Sigmoid colon (tissue), 6 donors: ENCODE measurements at regions not wholly inside any gene's neighbourhood (a gene's known extent, or its start where the extent isn't known, plus 50 kb on each side); places are given as distances from the start of the nearest gene placed in this dataset.

Experiments
- DNase-seq: peaks from one replicate; pipeline ENCODE4 v3.0.0-alpha.2; 2019
- H3K27ac ChIP-seq, 4 donors: fragments of 200-600 bp; sonication (generic); one replicate each; pipeline ENCODE4 v1.5.1; 2016 to 2019; ENCODE audit warnings: mild to moderate bottlenecking in 1 of 4
- H3K27me3 ChIP-seq, 3 donors: fragments of 200-600 bp; sonication (generic); one replicate each; pipeline ENCODE4 v1.5.1; 2019; ENCODE audit warnings: mild to moderate bottlenecking in 1 of 3
- H3K36me3 ChIP-seq, 4 donors: fragments of 200-600 bp; sonication (generic); one replicate each; pipeline ENCODE4 v1.5.1; 2016 to 2019
- H3K4me1 ChIP-seq, 4 donors: fragments of 200-600 bp; sonication (generic); one replicate each; pipeline ENCODE4 v1.5.1; 2017 to 2019
- H3K4me3 ChIP-seq, 4 donors: fragments of 200-600 bp; sonication (generic); one replicate each; pipeline ENCODE4 v1.5.1; 2017 to 2019; ENCODE audit warnings: mild to moderate bottlenecking in 2 of 4, moderate library complexity in 1 of 4
- H3K9me3 ChIP-seq, 4 donors: fragments of 200-600 bp in 3 of 4; sonication (generic) in 3 of 4; one replicate each; pipeline versions ENCODE4 v1.5.1 to v1.6.1; 2013 to 2019
- EP300 ChIP-seq, 4 donors: sonication (generic); formaldehyde crosslinking; IDR thresholded peaks; one replicate each; pipeline ENCODE4 v1.6.1; 2017; ENCODE audit warnings: antibody characterized with exemption in 4 of 4
- POLR2A ChIP-seq, 2 donors: fragments of 450-650 bp; IDR thresholded peaks; one replicate each; pipeline ENCODE4 v1.6.1; 2016; ENCODE audit warnings: antibody characterized with exemption in 2 of 2, mild to moderate bottlenecking in 2 of 2, moderate library complexity in 2 of 2
- POLR2AphosphoS5 ChIP-seq, 4 donors: sonication (generic); formaldehyde crosslinking; IDR thresholded peaks; one replicate each; pipeline ENCODE4 v1.6.1; 2017; ENCODE audit warnings: antibody characterized with exemption in 4 of 4
- WGBS, 2 donors: extraction: QIAGEN DNeasy Blood & Tissue Kit; methylation state at CpG; one replicate each; pipeline ENCODE4 v1.1.7; 2013; 5-methylcytosine and 5-hydroxymethylcytosine counted together
- intact Hi-C: fragments of 100-400 bp; cut with DNase I; formaldehyde crosslinking; loops from one replicate; pipeline ENCODE4 v1.15.1; 2023
- TF ChIP-seq, protein P1 (sequence below), 4 experiments: fragments of 450-650 bp in 3 of 4; fragments of 200-600 bp in 1 of 4; IDR thresholded peaks; one replicate each; pipeline ENCODE4 v1.5.1; 2016 to 2019; ENCODE audit warnings: antibody characterized with exemption in 4 of 4, mild to moderate bottlenecking in 3 of 4, moderate library complexity in 2 of 4
- donor health status: healthy with polysubstance abuse.
- donor health status: healthy.

DNA sequence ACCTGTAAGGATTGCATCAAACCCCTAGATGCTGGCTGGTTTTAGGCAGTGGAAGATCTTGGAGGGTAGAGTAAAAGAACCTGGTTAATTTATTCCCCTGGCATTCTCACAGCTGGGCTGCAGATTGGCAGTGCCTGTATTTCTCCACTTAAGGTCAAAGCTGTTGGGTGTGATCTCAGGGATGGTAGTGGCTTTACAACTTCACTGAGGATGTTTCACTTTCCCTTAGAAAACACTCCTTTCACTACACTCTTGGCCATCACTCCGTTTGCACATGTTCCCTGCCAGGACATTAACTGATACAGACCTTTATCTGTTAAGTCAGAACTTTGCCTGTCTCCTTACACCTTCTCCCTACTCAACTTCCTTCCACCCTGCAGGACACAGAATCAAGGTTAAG is 779.1 kb upstream of the SEMA6D start:
- intact Hi-C loops = no loop called here
- Histone ChIP-seq H3K4me1 (no peaks in the 10 kb centered on the region), H3K27me3 (no peaks in the 10 kb centered on the region), H3K9me3 (no peaks in the 10 kb centered on the region), H3K27ac (no peak overlapping the region), H3K4me3 (no peak overlapping the region), H3K36me3 (no peaks in the 10 kb centered on the region)
- TF ChIP-seq POLR2A (IDR thresholded peaks at IDR 0.05) = no peak
- no peak for TF ChIP-seq EP300 (IDR thresholded peaks at IDR 0.05)
- TF ChIP-seq, protein P1, sequence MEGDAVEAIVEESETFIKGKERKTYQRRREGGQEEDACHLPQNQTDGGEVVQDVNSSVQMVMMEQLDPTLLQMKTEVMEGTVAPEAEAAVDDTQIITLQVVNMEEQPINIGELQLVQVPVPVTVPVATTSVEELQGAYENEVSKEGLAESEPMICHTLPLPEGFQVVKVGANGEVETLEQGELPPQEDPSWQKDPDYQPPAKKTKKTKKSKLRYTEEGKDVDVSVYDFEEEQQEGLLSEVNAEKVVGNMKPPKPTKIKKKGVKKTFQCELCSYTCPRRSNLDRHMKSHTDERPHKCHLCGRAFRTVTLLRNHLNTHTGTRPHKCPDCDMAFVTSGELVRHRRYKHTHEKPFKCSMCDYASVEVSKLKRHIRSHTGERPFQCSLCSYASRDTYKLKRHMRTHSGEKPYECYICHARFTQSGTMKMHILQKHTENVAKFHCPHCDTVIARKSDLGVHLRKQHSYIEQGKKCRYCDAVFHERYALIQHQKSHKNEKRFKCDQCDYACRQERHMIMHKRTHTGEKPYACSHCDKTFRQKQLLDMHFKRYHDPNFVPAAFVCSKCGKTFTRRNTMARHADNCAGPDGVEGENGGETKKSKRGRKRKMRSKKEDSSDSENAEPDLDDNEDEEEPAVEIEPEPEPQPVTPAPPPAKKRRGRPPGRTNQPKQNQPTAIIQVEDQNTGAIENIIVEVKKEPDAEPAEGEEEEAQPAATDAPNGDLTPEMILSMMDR (IDR thresholded peaks at IDR 0.05) = no peak
- no peak for TF ChIP-seq POLR2AphosphoS5 (IDR thresholded peaks at IDR 0.05)
- 25 to 56% methylated on average over 1 of the region's 1 CpG for WGBS, 2 donors
- DNase-seq = no peak

DNA sequence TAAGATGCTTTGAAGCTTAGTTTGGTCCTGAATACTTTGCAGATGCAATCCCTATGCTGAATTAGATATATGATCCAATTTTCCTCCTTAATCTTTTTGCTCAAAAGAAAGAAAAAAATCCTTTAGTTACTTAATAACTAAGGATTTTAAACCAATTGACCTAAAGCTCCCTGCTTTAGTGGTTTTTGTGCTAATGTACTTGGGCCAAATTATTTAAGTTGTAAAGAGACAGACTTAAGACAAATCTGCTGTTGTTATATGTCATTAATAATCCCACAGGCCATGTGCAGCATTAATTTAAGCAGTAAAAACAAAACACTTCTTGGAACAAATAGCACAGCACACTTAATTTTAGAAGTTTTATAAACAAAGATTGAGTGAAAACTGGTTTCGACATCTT is 776.1 kb upstream of the SEMA6D start:
- TF ChIP-seq POLR2AphosphoS5 (IDR thresholded peaks at IDR 0.05) (no peak), EP300 (IDR thresholded peaks at IDR 0.05) (no peak), POLR2A (IDR thresholded peaks at IDR 0.05) (no peak)
- TF ChIP-seq, protein P1 (IDR thresholded peaks at IDR 0.05) = no peak
- no peak overlapping the region for H3K27ac ChIP-seq
- DNase-seq = no peak
- H3K4me1 ChIP-seq = no peaks in the 10 kb centered on the region
- 82 to 86% methylated on average over 1 of the region's 1 CpG for WGBS, 2 donors
- H3K27me3 ChIP-seq = no peaks in the 10 kb centered on the region
- H3K9me3 ChIP-seq = no peaks in the 10 kb centered on the region
- no peak overlapping the region for H3K4me3 ChIP-seq
- intact Hi-C loops = no loop called here
- H3K36me3 ChIP-seq = no peaks in the 10 kb centered on the region

DNA sequence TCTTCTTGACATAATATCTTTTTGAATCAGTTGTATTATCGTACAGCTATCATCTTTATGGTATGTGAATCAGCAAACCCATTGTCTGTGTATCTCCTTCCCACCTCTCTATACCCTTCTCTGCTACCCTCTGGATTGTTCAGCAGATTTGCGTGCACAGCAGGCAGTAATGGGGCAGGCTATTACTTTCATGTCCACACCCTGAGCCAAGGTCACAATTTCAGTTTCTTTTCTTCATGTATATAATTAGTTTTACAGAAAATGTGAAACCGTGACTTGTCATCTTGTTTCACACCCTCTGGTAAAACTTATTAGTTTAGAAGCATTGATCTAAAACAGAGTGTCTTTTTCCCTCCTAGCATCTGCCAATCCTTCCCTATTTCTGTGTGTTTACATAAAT is 770.4 kb upstream of the SEMA6D start:
- TF ChIP-seq, protein P1 (IDR thresholded peaks at IDR 0.05) = no peak
- TF ChIP-seq POLR2AphosphoS5 (IDR thresholded peaks at IDR 0.05) (no peak), POLR2A (IDR thresholded peaks at IDR 0.05) (no peak), EP300 (IDR thresholded peaks at IDR 0.05) (no peak)
- Histone ChIP-seq H3K4me3 (no peak overlapping the region), H3K4me1 (no peaks in the 10 kb centered on the region), H3K36me3 (no peaks in the 10 kb centered on the region), H3K9me3 (no peaks in the 10 kb centered on the region), H3K27ac (no peak overlapping the region), H3K27me3 (no peaks in the 10 kb centered on the region)
- DNase-seq = no peak
- intact Hi-C loops = no loop called here
- WGBS, 2 donors = 57 to 68% methylated on average over 3 of the region's 3 CpGs

DNA sequence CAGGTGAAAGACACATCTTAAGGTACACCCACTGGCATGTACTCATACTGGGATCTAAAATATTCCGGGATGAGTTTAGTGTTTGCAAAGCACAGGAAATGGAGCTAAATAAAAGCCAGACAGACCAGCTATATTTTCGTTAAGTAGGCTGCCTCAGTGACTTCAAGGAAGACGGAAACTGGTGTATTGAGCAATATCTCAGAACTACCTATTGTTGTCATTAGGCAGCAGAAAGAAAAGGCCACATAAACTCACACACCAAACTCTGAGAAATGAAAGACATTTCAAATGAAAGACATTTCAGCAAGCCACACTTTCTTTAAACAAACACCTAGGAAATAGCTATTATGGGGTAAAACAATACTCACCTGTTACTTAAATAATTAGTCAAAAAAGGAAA is 761.7 kb upstream of the SEMA6D start:
- H3K36me3 ChIP-seq = no peaks in the 10 kb centered on the region
- TF ChIP-seq POLR2A (IDR thresholded peaks at IDR 0.05) (no peak), POLR2AphosphoS5 (IDR thresholded peaks at IDR 0.05) (no peak), EP300 (IDR thresholded peaks at IDR 0.05) (no peak)
- TF ChIP-seq, protein P1 (IDR thresholded peaks at IDR 0.05) = no peak
- intact Hi-C loops = no loop called here
- H3K4me3 ChIP-seq = no peak overlapping the region
- 68% methylated on average over 3 of the region's 3 CpGs for WGBS, 2 donors
- no peaks in the 10 kb centered on the region for H3K9me3 ChIP-seq
- H3K4me1 ChIP-seq = peaks cover 0 to 5% (median 1%) of the 10 kb centered on the region in 4 donors
- no peaks in the 10 kb centered on the region for H3K27me3 ChIP-seq
- H3K27ac ChIP-seq = no peak overlapping the region
- no peak for DNase-seq

DNA sequence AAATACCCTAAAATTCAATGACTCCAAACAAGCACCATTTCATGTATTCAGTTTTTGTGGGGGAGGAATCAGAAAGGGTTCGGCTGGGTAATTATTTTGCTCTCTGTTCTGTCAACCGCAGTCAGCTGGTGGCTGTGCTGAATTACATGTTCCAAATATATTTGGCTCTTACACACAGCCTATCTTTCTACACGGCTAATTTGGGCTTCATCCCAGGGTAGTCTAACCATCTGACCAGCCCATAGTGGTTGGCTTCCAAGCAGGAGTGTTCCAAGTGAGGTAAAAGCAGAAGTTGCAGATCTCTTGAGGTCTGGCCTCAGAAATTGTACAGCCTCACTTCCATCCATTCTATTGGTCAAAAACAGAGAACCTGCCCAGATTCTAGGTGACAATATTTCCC is 760.8 kb upstream of the SEMA6D start:
- H3K27ac ChIP-seq = no peak overlapping the region
- intact Hi-C loops = no loop called here
- H3K9me3 ChIP-seq = no peaks in the 10 kb centered on the region
- no peaks in the 10 kb centered on the region for H3K27me3 ChIP-seq
- H3K4me3 ChIP-seq = no peak overlapping the region
- H3K36me3 ChIP-seq = no peaks in the 10 kb centered on the region
- TF ChIP-seq, protein P1 (IDR thresholded peaks at IDR 0.05) = no peak
- TF ChIP-seq POLR2A (IDR thresholded peaks at IDR 0.05) (no peak), POLR2AphosphoS5 (IDR thresholded peaks at IDR 0.05) (no peak), EP300 (IDR thresholded peaks at IDR 0.05) (no peak)
- peaks cover 0 to 12% (median 8%) of the 10 kb centered on the region in 4 donors for H3K4me1 ChIP-seq
- no peak for DNase-seq
- 83% methylated on average over 3 of the region's 3 CpGs for WGBS, 2 donors
